Adrenal gland (tissue), 9 donors: ENCODE measurements at regions not wholly inside any gene's neighbourhood (a gene's known extent, or its start where the extent isn't known, plus 50 kb on each side); places are given as distances from the start of the nearest gene placed in this dataset.

ENCODE experiments used
- DNase-seq, 7 donors: peaks; one replicate each; pipeline ENCODE4 v3.0.0-alpha.2; 2019 to 2020
- H3K27ac ChIP-seq, 5 donors: fragments of 200-600 bp; sonication (generic) in 4 of 5; 1 replicate in 3 of 5; 2 replicates in 2 of 5; pipeline versions ENCODE4 v1.5.1 to v1.8.0; 2016 to 2020; ENCODE audit warnings: mild to moderate bottlenecking in 1 of 5
- H3K27me3 ChIP-seq: fragments of 200-600 bp; 2 replicates; pipeline ENCODE4 v1.8.0; 2021
- H3K36me3 ChIP-seq, 2 donors: fragments of 200-600 bp; replicated peaks in 1 of 2; 1 replicate in 1 of 2; 2 replicates in 1 of 2; pipeline versions ENCODE4 v1.5.1 to v1.8.0; 2018 to 2022
- H3K4me1 ChIP-seq, 2 donors: fragments of 200-600 bp; replicated peaks in 1 of 2; 1 replicate in 1 of 2; 2 replicates in 1 of 2; pipeline versions ENCODE4 v1.5.1 to v1.8.0; 2018 to 2021
- H3K4me3 ChIP-seq, 4 donors: fragments of 200-600 bp; sonication (generic) in 3 of 4; one replicate each; pipeline ENCODE4 v1.5.1; 2016 to 2018
- H3K9me3 ChIP-seq, 3 donors: fragments of 200-600 bp; sonication (generic) in 1 of 3; replicated peaks in 1 of 3; 1 replicate in 2 of 3; 2 replicates in 1 of 3; pipeline versions ENCODE4 v1.5.1 to v1.8.0; 2016 to 2021
- CTCF ChIP-seq, 6 experiments: fragments of 450-650 bp in 4 of 6; fragments of 200-600 bp in 2 of 6; sonication (generic) in 1 of 6; IDR thresholded peaks; 1 replicate in 5 of 6; 2 replicates in 1 of 6; pipeline versions ENCODE4 v1.5.1 to v1.8.0; 2016 to 2021; ENCODE audit warnings: antibody characterized with exemption in 6 of 6, mild to moderate bottlenecking in 2 of 6, moderate library complexity in 1 of 6
- POLR2A ChIP-seq, 2 donors: fragments of 450-650 bp; IDR thresholded peaks; one replicate each; pipeline ENCODE4 v1.6.1; 2017; ENCODE audit warnings: antibody characterized with exemption in 2 of 2, mild to moderate bottlenecking in 2 of 2, moderate library complexity in 1 of 2
- WGBS, 4 donors: extraction: QIAGEN DNeasy Blood & Tissue Kit in 2 of 4; methylation state at CpG; one replicate each; pipeline versions ENCODE4 v1.1.5 to v1.1.7; 2013 to 2017; 5-methylcytosine and 5-hydroxymethylcytosine counted together
- intact Hi-C, 2 donors: fragments of 100-400 bp; cut with DNase I; formaldehyde crosslinking; loops; one replicate each; pipeline versions ENCODE4 v1.14.1 to v1.15.0; 2022 to 2023
- small RNA-seq, 2 donors: library from RNA; depleted of rRNA; stranded (forward); fragments of <200 nt; gene quantifications; one replicate each; pipeline ENCODE3, GENCODE V24; 2016
- donor health status: healthy with polysubstance abuse.
- donor health status: Bipolar disorder and iron deficiency.
- donor health status: DM: yes; HTN: yes; CAD: no.
- donor health status: DM: no; HTN: no; CAD: no.
- donor health status: DM: no; HTN: no; CAD: no.

- Histone ChIP-seq H3K27me3 (no peaks in the 10 kb centered on the region), H3K4me1 (no peaks in the 10 kb centered on the region), H3K4me3 (no peak overlapping the region), H3K9me3 (no peaks in the 10 kb centered on the region), H3K36me3 (no peaks in the 10 kb centered on the region), H3K27ac (no peak overlapping the region)
- WGBS, 4 donors, result 53 to 68% (median 64%) methylated on average over 4 of the region's 4 CpGs
- no peak for DNase-seq
- TF ChIP-seq POLR2A (IDR thresholded peaks at IDR 0.05) (no peak), CTCF (IDR thresholded peaks at IDR 0.05) (no peak)
- intact Hi-C loops, result no loop called here
These were observed 372.5 kb downstream of the ARHGEF28 start for GRCh38 chr5:73998489-73998888.

GRCh38 chr5:73997960-73998359 is 372.0 kb downstream of the ARHGEF28 start:
- H3K27ac ChIP-seq, result no peak overlapping the region

GRCh38 chr5:73996151-73996755 is 370.3 kb downstream of the ARHGEF28 start:
- no peak overlapping the region for H3K27ac ChIP-seq
- 39 to 75% (median 68%) methylated on average over 2 of the region's 2 CpGs for WGBS, 4 donors
- H3K4me1 ChIP-seq, result no peaks in the 10 kb centered on the region
- H3K9me3 ChIP-seq, result no peaks in the 10 kb centered on the region
- no peak for TF ChIP-seq CTCF (IDR thresholded peaks at IDR 0.05)
- TF ChIP-seq POLR2A (IDR thresholded peaks at IDR 0.05), result no peak
- DNase-seq, result no peak
- H3K36me3 ChIP-seq, result no peaks in the 10 kb centered on the region
- H3K27me3 ChIP-seq, result no peaks in the 10 kb centered on the region
- intact Hi-C loops, result no loop called here
- H3K4me3 ChIP-seq, result no peak overlapping the region

More at GRCh38 chr5:73997960-73998359, 372.0 kb downstream of the ARHGEF28 start:
- no peaks in the 10 kb centered on the region for H3K9me3 ChIP-seq
- H3K27me3 ChIP-seq, result no peaks in the 10 kb centered on the region
- intact Hi-C loops, result no loop called here
- no peak for DNase-seq
- H3K36me3 ChIP-seq, result no peaks in the 10 kb centered on the region
- H3K4me1 ChIP-seq, result no peaks in the 10 kb centered on the region
- TF ChIP-seq CTCF (IDR thresholded peaks at IDR 0.05) (no peak), POLR2A (IDR thresholded peaks at IDR 0.05) (no peak)
- no peak overlapping the region for H3K4me3 ChIP-seq

GRCh38 chr5:73994963-73995362 is 369.0 kb downstream of the ARHGEF28 start:
- TF ChIP-seq CTCF (IDR thresholded peaks at IDR 0.05) (no peak), POLR2A (IDR thresholded peaks at IDR 0.05) (no peak)
- no peak for DNase-seq
- no peak overlapping the region for H3K4me3 ChIP-seq
- no peaks in the 10 kb centered on the region for H3K36me3 ChIP-seq
- no peaks in the 10 kb centered on the region for H3K4me1 ChIP-seq
- no peak overlapping the region for H3K27ac ChIP-seq
- 69 to 78% (median 74%) methylated on average over 2 of the region's 2 CpGs for WGBS, 4 donors
- intact Hi-C loops, result no loop called here
- H3K27me3 ChIP-seq, result no peaks in the 10 kb centered on the region
- H3K9me3 ChIP-seq, result no peaks in the 10 kb centered on the region

Small RNA genes in the stretch of these regions (small RNA-seq; reads per million reads assigned to genes)
- gene RN7SL814P, result 0 to 0.08 reads per million in 2 donors
